HL-60 (cell line): ENCODE measurements at regions not wholly inside any gene's neighbourhood (a gene's known extent, or its start where the extent isn't known, plus 50 kb on each side); places are given as distances from the start of the nearest gene placed in this dataset.

Source experiments
- GABPA ChIP-seq: IDR thresholded peaks from 2 replicates; pipeline ENCODE4 v1.6.1; 2012; ENCODE audit warnings: low read depth
- TF ChIP-seq, protein P1 (sequence below): IDR thresholded peaks from one replicate; pipeline ENCODE4 v1.5.1; 2011; ENCODE audit warnings: low read length, control low read depth, inconsistent platforms; ENCODE audit not compliant: insufficient read depth

GRCh38 chr4:8792491-8792890, 79.1 kb downstream of the HMX1 start:
- TF ChIP-seq, protein P1, sequence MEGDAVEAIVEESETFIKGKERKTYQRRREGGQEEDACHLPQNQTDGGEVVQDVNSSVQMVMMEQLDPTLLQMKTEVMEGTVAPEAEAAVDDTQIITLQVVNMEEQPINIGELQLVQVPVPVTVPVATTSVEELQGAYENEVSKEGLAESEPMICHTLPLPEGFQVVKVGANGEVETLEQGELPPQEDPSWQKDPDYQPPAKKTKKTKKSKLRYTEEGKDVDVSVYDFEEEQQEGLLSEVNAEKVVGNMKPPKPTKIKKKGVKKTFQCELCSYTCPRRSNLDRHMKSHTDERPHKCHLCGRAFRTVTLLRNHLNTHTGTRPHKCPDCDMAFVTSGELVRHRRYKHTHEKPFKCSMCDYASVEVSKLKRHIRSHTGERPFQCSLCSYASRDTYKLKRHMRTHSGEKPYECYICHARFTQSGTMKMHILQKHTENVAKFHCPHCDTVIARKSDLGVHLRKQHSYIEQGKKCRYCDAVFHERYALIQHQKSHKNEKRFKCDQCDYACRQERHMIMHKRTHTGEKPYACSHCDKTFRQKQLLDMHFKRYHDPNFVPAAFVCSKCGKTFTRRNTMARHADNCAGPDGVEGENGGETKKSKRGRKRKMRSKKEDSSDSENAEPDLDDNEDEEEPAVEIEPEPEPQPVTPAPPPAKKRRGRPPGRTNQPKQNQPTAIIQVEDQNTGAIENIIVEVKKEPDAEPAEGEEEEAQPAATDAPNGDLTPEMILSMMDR, result no peak
- TF ChIP-seq GABPA, result no peak
